Endodermal cell (in vitro differentiated cells): ENCODE measurements at regions not wholly inside any gene's neighbourhood (a gene's known extent, or its start where the extent isn't known, plus 50 kb on each side); places are given as distances from the start of the nearest gene placed in this dataset.

Experiments used
- DNase-seq: peaks from one replicate; pipeline ENCODE4 v3.0.0-alpha.2; 2017
- H3K27ac ChIP-seq: 2 replicates; pipeline ENCODE4 v1.5.1; 2013; ENCODE audit warnings: mild to moderate bottlenecking, low read depth, low read length, moderate library complexity
- H3K27me3 ChIP-seq: 2 replicates; pipeline ENCODE4 v1.6.1; 2013; ENCODE audit warnings: mild to moderate bottlenecking, low read length, moderate library complexity; ENCODE audit not compliant: insufficient read depth, control insufficient read depth, poor library complexity, severe bottlenecking
- H3K36me3 ChIP-seq: 2 replicates; pipeline ENCODE4 v1.7.0; 2013; ENCODE audit warnings: mild to moderate bottlenecking, low read length, moderate library complexity; ENCODE audit not compliant: control insufficient read depth, insufficient read depth
- H3K4me1 ChIP-seq: one replicate; pipeline ENCODE4 v1.7.0; 2013; ENCODE audit warnings: low read length; ENCODE audit not compliant: control insufficient read depth, insufficient read depth
- H3K4me3 ChIP-seq: 2 replicates; pipeline ENCODE4 v1.5.1; 2013; ENCODE audit warnings: mild to moderate bottlenecking, low read length, moderate library complexity
- H3K9ac ChIP-seq: 2 replicates; pipeline ENCODE4 v1.6.1; 2013; ENCODE audit warnings: mild to moderate bottlenecking, low read length, moderate library complexity; ENCODE audit not compliant: poor library complexity, severe bottlenecking; ENCODE audit errors: extremely low read depth
- H3K9me3 ChIP-seq: 2 replicates; pipeline ENCODE4 v1.6.1; 2013; ENCODE audit warnings: mild to moderate bottlenecking, low read length, moderate library complexity; ENCODE audit not compliant: control insufficient read depth
- H3K27ac Mint-ChIP-seq: 2 replicates; pipeline ENCODE4 v1.8.0; 2020; ENCODE audit warnings: mixed read lengths
- H3K27me3 Mint-ChIP-seq: 2 replicates; pipeline ENCODE4 v1.8.0; 2021; ENCODE audit warnings: mild to moderate bottlenecking, mixed read lengths; ENCODE audit not compliant: insufficient read depth
- H3K36me3 Mint-ChIP-seq: 2 replicates; pipeline ENCODE4 v1.8.0; 2020; ENCODE audit warnings: low read depth, mixed read lengths
- H3K4me1 Mint-ChIP-seq: 2 replicates; pipeline ENCODE4 v1.8.0; 2020; ENCODE audit warnings: mixed read lengths
- H3K4me3 Mint-ChIP-seq: 2 replicates; pipeline ENCODE4 v1.8.0; 2020; ENCODE audit warnings: mild to moderate bottlenecking, moderate library complexity, mixed read lengths
- H3K9me3 Mint-ChIP-seq: 2 replicates; pipeline ENCODE4 v1.8.0; 2020; ENCODE audit warnings: mild to moderate bottlenecking, mixed read lengths
- CTCF ChIP-seq: fragments of 200-600 bp; sonication (generic); conservative IDR thresholded peaks from 2 replicates; pipeline ENCODE4 v1.5.0; 2021; ENCODE audit warnings: antibody characterized with exemption, mild to moderate bottlenecking
- WGBS, 2 experiments: methylation state at CpG; one replicate each; pipeline versions ENCODE4 v1.1.5 to v1.1.7; 2013; ENCODE audit warnings: missing lambda C conversion rate in 2 of 2, mixed read lengths in 1 of 2; ENCODE audit not compliant: insufficient coverage in 1 of 2, insufficient read length in 1 of 2; 5-methylcytosine and 5-hydroxymethylcytosine counted together

- H3K36me3 Mint-ChIP-seq = no peaks in the 10 kb centered on the region
- H3K4me1 Mint-ChIP-seq = peaks cover 15% of the 10 kb centered on the region
- H3K4me3 Mint-ChIP-seq = no peak overlapping the region
- TF ChIP-seq CTCF = no peak
- no peak overlapping the region for H3K9ac ChIP-seq
- 94 to 97% methylated on average over 2 to 4 of the region's 4 CpGs for whole genome bisulfite sequencing, 2 experiments
- no peaks in the 10 kb centered on the region for H3K27me3 ChIP-seq
- no peak overlapping the region for H3K27ac Mint-ChIP-seq
- peaks cover 3% of the 10 kb centered on the region for H3K4me1 ChIP-seq
- no peaks in the 10 kb centered on the region for H3K9me3 ChIP-seq
- H3K4me3 ChIP-seq = no peak overlapping the region
- no peak for DNase-seq
- no peak overlapping the region for H3K27ac ChIP-seq
- no peaks in the 10 kb centered on the region for H3K27me3 Mint-ChIP-seq
- no peaks in the 10 kb centered on the region for H3K9me3 Mint-ChIP-seq
- no peaks in the 10 kb centered on the region for H3K36me3 ChIP-seq
Measured at GRCh38 chr13:50158385-50159165, 143.3 kb downstream of the KCNRG start.

GRCh38 chr13:50159607-50160006 lies 144.4 kb downstream of the KCNRG start:
- no peaks in the 10 kb centered on the region for H3K36me3 Mint-ChIP-seq
- H3K9ac ChIP-seq = no peak overlapping the region
- H3K27ac ChIP-seq = no peak overlapping the region
- H3K27ac Mint-ChIP-seq = no peak overlapping the region
- H3K9me3 ChIP-seq = no peaks in the 10 kb centered on the region
- TF ChIP-seq CTCF = no peak
- peaks cover 15% of the 10 kb centered on the region for H3K4me1 Mint-ChIP-seq
- H3K4me3 ChIP-seq = no peak overlapping the region
- whole genome bisulfite sequencing, 2 experiments = 89 to 90% methylated on average over 1 of the region's 1 CpG
- H3K4me3 Mint-ChIP-seq = no peak overlapping the region
- no peaks in the 10 kb centered on the region for H3K27me3 ChIP-seq
- no peaks in the 10 kb centered on the region for H3K36me3 ChIP-seq
- H3K9me3 Mint-ChIP-seq = no peaks in the 10 kb centered on the region
- DNase-seq = no peak
- no peaks in the 10 kb centered on the region for H3K27me3 Mint-ChIP-seq
- peaks cover 3% of the 10 kb centered on the region for H3K4me1 ChIP-seq

GRCh38 chr13:50161052-50161451 lies 145.8 kb downstream of the KCNRG start:
- DNase-seq = no peak
- Mint-ChIP-seq H3K36me3 (no peaks in the 10 kb centered on the region), H3K9me3 (no peaks in the 10 kb centered on the region), H3K27me3 (no peaks in the 10 kb centered on the region), H3K27ac (no peak overlapping the region), H3K4me1 (peaks cover 13% of the 10 kb centered on the region), H3K4me3 (no peak overlapping the region)
- Histone ChIP-seq H3K27ac (no peak overlapping the region), H3K9me3 (no peaks in the 10 kb centered on the region), H3K27me3 (no peaks in the 10 kb centered on the region), H3K9ac (no peak overlapping the region), H3K4me3 (no peak overlapping the region), H3K4me1 (peaks cover under 1% of the 10 kb centered on the region), H3K36me3 (no peaks in the 10 kb centered on the region)
- no peak for TF ChIP-seq CTCF
- 87 to 100% methylated on average over 2 of the region's 2 CpGs for WGBS, 2 experiments
